RKO (cell line): ENCODE measurements at regions not wholly inside any gene's neighbourhood (a gene's known extent, or its start where the extent isn't known, plus 50 kb on each side); places are given as distances from the start of the nearest gene placed in this dataset.

Experiments used
- DNase-seq: peaks from one replicate; pipeline ENCODE4 v3.0.0-alpha.2; 2016; ENCODE audit warnings: low spot score

GRCh38 chr2:181250691-181251090 lies 206.5 kb upstream of the ITGA4 start:
- DNase-seq = no peak

GRCh38 chr2:181252262-181253148 lies 204.7 kb upstream of the ITGA4 start:
- DNase-seq = no peak

GRCh38 chr2:181253438-181253837 lies 203.7 kb upstream of the ITGA4 start:
- DNase-seq = no peak

GRCh38 chr2:181255651-181256050 lies 201.5 kb upstream of the ITGA4 start:
- no peak for DNase-seq

- no peak for DNase-seq
Measured at GRCh38 chr2:181258720-181259119, 198.5 kb upstream of the ITGA4 start.

- no peak for DNase-seq
Measured at GRCh38 chr2:181262782-181263181, 194.4 kb upstream of the ITGA4 start.

GRCh38 chr2:181264001-181264400 lies 193.2 kb upstream of the ITGA4 start:
- no peak for DNase-seq

GRCh38 chr2:181264441-181264840 lies 192.7 kb upstream of the ITGA4 start:
- no peak for DNase-seq

- no peak for DNase-seq
Measured at GRCh38 chr2:181266614-181267013, 190.6 kb upstream of the ITGA4 start.

GRCh38 chr2:181268174-181268867 lies 188.9 kb upstream of the ITGA4 start:
- DNase-seq = no peak

GRCh38 chr2:181273986-181274385 lies 183.2 kb upstream of the ITGA4 start:
- no peak for DNase-seq

- no peak for DNase-seq
Measured at GRCh38 chr2:181275643-181276070, 181.5 kb upstream of the ITGA4 start.

- DNase-seq = no peak
Measured at GRCh38 chr2:181281206-181281832, 175.9 kb upstream of the ITGA4 start.

GRCh38 chr2:181285116-181285515 lies 172.1 kb upstream of the ITGA4 start:
- DNase-seq = no peak

GRCh38 chr2:181289698-181290097 lies 167.5 kb upstream of the ITGA4 start:
- DNase-seq = no peak

- no peak for DNase-seq
Measured at GRCh38 chr2:181290182-181290581, 167.0 kb upstream of the ITGA4 start.

- DNase-seq = no peak
Measured at GRCh38 chr2:181294979-181295378, 162.2 kb upstream of the ITGA4 start.

- DNase-seq = no peak
Measured at GRCh38 chr2:181300600-181301291, 156.4 kb upstream of the ITGA4 start.

GRCh38 chr2:181304011-181304844 lies 153.0 kb upstream of the ITGA4 start:
- no peak for DNase-seq

GRCh38 chr2:181305301-181306123 lies 151.7 kb upstream of the ITGA4 start:
- no peak for DNase-seq
